ENCODE measurements at regions not wholly inside any gene's neighbourhood (a gene's known extent, or its start where the extent isn't known, plus 50 kb on each side); places are given as distances from the start of the nearest gene placed in this dataset.

DNA sequence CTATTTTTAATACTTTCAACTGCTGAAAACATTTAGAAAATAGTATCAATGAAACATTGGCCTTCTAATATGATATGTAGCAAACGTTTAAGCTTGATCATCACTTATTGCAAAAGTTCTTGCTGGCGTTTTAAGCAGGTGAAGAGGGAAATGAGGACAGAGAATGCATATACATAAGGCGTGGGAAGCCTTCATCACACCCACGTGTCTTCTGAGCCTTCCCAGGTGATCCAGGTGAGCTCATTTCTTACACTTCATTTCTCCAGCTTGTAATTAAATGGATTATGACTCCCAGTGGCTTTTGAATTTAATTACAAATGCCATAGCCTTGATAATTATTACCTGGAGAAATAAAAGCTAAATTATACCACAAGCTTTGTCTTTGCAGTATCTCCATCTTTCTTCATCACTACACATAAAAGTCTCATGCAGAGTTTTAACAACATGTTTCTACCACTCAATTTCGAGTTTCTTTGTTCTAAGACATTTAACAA lies 1973.8 kb downstream of the MRPL39 start:
- TF ChIP-seq POLR2A (IDR thresholded peaks at IDR 0.05): no peak
- TF ChIP-seq, protein P1, sequence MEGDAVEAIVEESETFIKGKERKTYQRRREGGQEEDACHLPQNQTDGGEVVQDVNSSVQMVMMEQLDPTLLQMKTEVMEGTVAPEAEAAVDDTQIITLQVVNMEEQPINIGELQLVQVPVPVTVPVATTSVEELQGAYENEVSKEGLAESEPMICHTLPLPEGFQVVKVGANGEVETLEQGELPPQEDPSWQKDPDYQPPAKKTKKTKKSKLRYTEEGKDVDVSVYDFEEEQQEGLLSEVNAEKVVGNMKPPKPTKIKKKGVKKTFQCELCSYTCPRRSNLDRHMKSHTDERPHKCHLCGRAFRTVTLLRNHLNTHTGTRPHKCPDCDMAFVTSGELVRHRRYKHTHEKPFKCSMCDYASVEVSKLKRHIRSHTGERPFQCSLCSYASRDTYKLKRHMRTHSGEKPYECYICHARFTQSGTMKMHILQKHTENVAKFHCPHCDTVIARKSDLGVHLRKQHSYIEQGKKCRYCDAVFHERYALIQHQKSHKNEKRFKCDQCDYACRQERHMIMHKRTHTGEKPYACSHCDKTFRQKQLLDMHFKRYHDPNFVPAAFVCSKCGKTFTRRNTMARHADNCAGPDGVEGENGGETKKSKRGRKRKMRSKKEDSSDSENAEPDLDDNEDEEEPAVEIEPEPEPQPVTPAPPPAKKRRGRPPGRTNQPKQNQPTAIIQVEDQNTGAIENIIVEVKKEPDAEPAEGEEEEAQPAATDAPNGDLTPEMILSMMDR (IDR thresholded peaks at IDR 0.05): no peak

All from lower leg skin (tissue), 3 donors.